D341Med (cell line): ENCODE measurements at regions not wholly inside any gene's neighbourhood (a gene's known extent, or its start where the extent isn't known, plus 50 kb on each side); places are given as distances from the start of the nearest gene placed in this dataset.

Experiments
- DNase-seq: peaks from one replicate; pipeline ENCODE4 v3.0.0; 2012; ENCODE audit warnings: low spot score

DNA sequence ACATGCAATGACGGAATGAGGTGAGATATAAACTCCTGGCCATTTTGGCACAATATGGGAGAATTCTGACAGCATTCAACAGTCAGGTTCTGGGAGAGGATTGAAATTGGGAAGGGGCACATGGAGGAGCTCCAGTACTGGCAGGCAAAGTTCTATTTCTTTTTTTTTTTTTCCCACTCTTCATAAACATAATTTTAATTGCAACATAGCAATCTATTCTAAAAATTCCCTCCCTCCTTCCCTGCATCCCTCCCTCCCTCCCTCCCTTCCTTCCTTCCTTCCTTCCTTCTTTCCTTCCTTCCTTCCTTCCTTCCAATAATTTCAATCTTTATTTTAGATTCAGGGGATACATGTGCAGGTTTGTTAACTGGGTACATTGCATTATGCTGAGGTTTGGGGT, 93.2 kb downstream of the PTCSC3 start:
- DNase-seq, result no peak

DNA sequence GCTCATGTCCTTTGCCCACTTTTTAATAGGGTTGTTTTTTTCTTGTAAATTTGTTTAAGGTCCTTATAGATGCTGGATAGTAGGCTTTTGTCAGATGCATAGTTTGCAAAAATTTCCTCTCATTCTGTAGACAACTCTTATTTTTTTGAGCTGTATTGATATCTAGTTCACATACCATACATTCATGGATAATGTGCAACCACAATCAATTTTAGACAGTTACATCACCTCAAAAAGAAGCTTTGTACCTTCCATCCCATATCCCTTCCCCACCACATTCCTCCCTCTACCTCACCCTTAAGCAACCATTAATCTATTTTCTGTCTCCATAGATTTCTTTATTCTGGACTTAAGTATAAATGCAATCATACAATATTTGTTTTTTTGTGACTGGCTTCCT, 98.4 kb downstream of the PTCSC3 start:
- no peak for DNase-seq

DNA sequence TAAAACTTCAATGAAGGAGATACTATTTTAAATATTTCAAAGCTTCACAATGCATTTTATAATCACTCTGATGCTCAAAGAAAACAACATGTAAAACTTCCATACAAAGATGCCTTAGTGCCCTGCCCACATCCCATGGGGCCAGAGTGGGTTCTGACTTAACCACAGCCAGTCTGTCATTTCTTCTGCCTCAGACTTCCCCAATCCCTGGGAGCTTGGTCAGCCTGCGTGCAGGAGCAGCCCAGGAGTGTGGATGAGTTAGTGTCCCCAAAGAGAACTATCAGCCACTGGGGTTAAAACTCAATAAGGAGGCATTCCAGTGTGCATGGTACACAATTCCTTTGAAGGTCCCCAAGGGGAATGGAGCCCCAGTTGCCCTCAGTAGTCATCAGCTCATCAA, 100.3 kb downstream of the PTCSC3 start:
- DNase-seq, result no peak

DNA sequence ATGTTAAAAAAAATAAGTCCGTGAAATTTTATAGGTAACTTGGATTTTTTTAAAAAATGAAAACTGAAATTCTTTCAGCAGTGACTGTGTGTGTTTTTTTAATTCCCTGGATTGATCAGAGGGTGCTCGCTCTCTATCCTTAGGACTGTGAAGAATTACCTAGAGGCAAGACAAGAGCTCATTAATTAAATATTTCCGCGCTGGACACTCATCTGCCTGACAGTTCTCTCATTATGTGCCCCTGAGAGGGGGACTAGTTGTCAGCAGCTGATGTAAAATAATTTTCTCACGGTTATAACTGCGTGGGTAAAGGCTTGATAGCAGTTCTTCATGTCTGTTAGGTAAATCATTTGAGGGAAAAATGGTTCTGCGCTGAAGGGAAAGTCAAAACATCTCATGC, 101.3 kb downstream of the PTCSC3 start:
- DNase-seq, result no peak

DNA sequence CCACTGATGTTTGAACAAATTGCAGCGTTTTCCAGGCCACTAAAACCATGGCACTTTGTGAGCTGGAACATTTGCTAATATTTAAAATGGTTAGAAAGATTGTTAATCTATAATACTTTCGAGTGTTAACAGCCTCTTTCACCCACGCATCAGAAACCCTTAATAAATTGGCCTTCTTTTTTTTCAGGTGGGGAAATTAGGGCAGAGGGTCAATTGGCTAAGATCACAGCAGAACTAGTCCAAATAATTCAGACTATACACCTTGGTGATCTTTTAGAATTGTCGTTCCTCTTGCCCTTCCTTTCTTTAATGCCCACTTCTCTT, 105.8 kb downstream of the PTCSC3 start:
- DNase-seq, result no peak

DNA sequence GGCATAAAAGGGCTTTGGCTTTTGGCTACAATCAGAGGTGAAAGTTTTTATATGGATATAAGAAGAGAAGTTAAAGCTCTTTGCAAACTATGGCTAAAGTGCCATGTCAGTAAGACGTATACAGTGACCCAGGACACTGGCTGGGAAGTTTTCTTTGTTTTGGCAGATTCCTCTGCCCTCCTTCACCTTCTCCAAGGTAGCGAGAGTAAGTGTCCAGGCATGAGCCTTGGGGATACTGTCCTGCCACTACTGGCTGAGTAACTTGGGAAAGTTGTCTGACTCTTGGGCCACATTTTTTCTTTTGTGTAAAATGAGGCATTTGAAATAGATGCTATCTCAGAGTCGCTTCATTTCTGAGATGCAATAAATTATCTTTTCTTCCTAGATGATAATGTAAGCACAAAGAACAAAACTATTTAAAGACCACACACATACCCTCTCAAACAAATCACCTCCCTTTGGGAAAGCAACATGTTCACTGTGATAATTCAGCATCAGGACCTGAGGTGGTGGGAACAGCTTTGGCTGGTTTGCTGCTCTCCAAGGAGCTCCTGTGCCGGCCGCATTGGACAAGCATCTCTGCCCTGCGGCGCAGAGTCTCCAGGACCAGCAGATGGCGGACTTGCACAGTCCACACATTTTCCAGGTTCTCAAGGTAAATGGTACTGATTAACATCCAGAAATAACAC, 106.3 kb downstream of the PTCSC3 start:
- peak; percentile 81 for DNase-seq

DNA sequence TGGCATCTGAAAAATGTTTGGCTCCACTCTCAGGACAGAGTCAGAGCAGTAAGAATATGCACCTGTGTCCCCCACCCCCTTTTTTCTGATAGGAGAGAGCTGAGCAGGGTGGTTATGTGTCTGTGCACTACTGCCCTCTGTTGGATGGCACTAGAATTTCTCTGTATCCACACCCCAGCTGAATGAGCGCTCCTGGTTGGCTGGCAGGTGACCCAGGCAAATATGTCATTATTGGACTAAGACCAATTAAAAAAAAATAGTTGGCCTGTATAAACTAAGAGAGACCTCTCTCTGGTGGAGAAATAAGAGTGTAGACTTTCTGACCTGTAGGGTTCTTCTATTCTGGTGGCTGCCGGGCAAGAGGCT, 107.0 kb downstream of the PTCSC3 start:
- DNase-seq, result peak; percentile 82

DNA sequence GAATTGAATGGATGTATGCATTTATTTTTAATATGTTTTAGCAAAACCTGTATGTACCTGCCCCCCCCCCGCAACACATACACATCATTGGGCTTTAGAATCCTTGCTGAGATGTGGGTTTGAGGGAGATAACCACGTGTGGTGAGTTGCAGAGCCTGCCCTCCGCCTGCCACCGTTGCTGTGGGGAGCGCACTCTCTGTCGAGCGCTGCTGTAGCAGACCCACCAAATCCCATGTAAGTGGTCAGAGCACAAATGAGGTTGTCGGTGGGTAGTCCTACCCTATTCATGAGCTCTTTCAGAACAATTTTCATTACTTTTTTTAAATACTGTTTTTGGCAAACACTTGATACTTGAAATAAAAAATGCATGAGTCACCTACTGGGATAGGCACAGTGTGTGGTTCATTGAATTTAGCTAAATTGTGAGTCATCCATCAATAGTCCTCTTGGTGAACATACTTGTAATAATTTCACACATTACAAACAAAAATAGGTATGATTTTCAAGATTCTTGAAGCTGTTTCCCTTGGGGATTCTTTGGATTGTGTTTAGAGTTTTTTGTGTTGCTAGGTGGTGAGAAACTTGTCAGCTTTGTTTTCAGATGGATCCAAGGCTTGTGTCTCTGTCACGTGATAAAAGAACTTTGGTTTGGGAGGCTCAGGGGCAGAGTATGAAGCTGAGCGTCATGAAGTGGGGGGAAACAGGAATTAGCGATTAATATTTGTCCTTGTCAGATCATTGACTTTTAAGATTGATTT, 107.6 kb downstream of the PTCSC3 start:
- DNase-seq, result no peak

DNA sequence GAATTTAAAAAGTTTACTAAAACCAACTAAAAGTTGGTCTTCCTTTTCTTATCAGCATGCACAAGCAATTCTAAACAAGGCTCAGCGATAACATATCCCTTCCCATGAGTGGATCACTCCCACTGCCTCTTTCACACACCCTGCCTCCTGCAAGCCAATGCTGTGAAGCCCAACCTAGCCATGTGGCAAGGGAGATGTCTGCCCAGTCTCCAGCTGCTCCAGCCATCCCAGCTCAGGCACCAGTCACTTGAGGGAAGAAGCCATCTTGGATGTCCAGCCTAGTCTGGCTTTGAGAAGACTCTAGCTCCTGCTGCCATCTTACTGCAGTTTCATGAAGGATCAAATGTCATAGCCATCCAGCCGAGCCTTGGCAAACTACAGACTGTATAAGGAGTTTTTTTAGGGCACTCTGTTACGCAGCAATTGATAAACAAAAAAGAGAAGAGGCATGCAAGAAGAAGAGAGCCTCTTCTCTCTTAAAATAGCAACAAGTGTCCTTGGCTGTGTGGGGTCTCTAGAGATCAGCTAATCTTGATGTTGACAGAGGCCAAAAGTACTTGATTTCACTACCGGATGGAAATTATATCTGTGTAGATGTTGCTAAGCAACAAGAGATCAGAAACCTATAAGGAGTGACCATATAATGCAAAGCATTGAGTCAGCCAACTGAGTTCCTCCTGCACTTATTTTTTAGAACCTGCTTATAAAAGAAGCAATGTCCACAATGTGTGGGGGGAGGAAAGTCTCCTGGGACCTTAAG, 108.9 kb downstream of the PTCSC3 start:
- DNase-seq, result no peak

DNA sequence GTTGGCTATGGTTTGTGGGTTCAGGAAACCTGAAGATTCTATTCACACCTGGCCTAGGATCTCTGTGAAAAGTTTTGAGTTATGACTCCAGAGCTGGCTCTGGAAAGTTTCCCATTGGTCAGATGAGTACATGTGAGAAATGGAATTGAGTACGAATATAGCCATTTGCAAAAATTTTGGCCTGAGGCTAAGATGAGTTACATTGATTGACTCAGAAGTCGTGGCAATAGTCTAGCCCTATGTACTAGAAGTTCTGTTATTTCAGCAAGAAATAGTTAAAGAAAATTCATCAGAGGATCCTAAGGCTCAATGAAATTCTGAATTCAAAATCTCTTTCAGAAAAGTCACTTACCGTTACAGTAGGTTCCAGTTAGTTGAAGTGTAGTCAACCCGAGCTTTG, 109.9 kb downstream of the PTCSC3 start:
- no peak for DNase-seq

DNA sequence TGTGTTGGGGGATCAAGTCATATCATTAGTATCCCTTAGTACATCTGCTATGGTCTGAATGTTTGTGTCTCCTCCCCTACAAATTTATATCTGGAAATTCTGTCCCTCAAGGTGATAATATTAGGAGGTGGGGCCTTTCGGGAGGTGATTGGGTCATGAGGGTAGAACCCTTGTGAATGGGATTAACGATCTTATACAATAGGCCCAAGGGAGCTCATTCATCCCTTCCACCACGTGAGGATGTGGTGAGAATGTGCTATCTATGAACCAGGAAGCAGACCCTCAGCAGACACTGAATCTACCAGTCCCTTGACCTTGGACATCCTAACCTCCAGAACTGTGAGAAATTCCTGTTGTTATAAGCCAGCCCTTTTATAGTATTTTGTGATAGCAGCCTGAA, 110.7 kb downstream of the PTCSC3 start:
- no peak for DNase-seq

DNA sequence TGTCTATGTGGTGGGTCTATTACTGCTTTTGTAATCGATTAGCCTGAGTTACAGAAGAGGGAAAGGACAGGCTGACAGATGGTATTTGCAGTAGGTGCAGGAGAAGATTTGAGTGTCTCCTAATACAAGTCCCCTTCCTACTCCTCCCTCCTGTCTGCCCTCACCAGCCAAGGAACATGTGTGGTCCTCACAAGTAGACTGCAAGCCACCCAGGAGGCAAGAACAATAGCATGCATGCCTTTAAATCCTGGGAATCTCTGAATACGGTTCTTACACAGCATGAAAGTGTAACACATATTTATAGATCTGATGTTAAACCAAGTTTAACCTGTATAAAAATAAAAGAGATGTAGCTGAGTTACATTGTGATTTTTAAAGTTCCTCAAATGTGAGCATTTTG, 117.0 kb downstream of the PTCSC3 start:
- DNase-seq, result no peak

DNA sequence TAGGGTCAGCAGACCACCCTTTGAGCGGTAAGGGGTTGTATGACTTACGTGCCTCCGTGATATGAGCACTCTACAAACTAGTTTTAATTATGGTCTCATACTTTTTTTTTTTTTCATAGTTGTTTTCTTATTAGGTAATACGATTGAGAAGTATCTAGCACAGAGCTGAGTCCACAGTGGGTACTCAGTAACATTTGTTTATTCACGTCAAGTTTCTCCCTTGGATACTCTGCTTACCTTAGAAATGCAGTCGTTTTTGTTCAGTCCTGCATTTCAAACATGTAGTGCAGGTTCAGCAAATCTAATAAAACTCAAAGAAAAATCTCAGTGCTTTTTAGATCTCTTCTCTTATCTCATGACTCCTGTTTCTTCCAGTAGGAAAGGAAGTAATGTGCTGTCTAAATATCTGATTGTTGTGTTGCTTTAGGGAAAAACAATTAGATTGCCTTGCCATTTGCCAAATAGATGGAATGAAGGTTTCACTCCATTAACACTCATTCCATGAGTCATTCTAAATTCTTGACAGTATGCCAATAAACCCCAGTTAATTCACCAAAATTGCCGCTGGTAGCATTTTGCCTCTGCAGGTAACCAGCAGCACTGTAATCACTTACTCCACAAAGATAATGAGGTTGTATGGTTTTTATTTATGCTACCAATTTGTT, 118.9 kb downstream of the PTCSC3 start:
- no peak for DNase-seq

DNA sequence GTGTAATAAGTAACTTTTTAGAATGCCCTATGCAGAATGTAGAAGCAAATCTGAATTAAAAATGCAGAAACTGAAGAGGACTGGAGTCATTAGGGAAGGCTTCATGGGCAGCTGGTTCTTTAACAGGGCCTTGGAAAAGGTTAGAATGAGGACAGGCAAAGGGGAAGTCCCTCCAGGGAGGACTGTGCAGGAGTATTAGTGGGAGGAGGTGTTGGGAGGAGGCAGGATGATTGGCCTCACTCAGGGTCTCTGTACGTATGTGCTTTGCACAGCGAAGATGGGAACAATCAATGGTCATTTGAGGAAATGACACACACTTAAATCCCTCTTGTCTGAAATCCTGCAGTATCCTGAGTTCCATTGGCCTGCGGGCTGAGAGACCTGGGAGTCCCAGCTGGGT, 119.7 kb downstream of the PTCSC3 start:
- no peak for DNase-seq

DNA sequence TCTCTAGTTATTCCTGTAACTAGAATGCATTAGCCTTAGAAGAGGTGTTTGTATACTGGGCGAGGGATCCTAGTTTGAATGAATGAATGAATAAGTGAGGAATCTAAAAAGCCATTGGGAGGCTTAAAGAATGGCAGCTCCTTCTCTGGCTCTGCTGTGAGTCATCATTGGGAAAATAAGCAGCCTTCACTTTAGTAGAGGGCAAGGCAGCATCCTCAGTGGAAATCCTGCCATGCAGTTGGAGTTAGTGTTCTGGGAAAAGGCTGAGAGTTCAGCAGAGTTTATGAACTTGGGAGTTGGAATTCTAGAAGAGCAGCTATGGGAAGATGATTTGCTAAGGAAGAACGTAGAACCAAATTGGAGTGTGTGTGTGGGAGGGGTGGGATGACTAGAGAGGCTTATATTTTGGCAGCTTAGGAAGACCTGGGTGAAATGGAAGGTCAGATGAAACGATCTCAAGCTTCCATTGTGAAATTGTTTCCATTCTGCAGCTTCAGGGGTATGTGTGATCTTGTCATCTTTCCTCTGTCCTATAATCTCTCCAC, 120.8 kb downstream of the PTCSC3 start:
- no peak for DNase-seq

DNA sequence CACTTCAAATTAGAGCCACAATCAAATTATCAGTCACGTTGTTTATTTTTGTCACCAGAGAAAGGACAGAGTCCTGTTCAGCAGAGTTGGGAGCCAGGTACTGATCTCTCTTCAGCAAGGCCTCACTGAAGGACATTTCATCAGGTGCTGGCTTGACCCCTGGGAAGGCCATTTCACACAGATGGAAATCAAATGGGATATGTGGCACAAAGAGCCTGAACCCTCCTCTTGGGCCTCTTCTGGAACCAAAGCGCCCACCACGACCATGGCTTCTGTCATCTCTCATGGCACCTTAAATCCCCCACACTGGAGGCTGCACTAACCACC, 121.5 kb downstream of the PTCSC3 start:
- no peak for DNase-seq

DNA sequence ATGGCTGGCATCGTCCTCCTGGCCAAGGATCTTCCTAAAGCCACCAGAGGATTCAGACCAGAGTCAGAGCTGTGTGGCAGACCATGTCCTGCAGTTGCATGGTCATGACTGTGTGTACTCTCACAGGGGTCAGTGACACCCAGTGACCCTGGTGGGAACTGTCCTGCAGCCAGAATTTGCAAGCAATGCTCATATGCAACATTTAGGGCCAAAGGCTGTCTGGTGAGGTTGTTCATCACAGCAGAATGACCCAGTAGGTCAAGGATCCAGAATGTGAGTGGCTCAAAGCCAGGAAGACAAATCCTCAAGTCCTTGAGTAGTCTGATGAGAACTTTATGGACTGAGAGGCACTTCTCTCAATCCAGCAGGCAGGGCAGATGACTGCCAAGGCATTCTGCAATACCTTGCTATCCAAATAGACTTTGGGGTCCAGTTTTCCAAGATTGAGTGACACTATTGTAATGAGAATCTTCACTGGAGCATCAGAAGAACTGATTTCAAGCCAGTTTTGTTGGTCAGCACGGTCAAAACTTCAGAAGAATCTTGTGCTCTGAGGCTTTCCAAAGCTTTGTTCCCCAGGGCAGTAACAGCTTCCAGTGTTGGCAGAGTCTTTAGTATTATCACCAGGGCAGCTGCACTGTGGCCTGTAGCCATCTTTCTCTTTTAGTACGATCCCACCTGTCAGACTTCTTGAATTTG, 122.0 kb downstream of the PTCSC3 start:
- no peak for DNase-seq

DNA sequence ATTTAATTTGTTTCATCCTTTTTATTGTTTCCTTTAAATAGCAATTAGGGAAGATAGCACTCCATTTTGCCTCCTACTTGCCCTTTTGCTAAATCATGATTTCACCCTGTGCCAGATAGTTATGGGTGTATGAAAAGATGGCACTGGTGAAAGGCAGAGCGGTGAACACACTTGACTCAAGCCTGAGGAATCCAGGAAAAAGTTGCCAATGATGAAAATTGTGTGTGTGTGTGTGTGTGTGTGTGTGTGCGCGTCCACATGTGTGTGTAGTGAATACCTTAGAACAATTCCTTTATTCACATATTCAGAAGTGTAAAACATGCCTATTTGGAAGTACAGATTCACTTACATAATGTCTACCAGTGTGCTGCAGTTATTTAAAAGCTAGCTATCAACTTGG, 123.8 kb downstream of the PTCSC3 start:
- DNase-seq, result no peak

DNA sequence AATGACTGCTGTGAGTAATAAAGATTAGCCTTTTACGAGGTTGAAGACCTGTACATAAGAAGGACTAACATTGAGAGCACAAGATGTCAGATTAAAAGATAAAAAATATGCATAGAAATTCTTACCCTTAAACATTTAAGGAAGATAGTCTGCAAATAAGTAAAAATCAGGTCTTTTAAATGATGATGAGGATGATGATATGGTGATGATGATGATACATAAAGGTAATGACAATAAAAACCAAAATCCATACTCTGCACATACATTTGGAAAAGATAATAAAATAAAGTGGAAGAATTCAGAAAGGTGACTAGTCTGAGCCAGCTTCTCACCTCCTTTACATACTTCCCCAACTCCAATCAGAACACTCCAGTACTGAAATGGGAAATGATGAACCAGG, 124.5 kb downstream of the PTCSC3 start:
- DNase-seq, result no peak

DNA sequence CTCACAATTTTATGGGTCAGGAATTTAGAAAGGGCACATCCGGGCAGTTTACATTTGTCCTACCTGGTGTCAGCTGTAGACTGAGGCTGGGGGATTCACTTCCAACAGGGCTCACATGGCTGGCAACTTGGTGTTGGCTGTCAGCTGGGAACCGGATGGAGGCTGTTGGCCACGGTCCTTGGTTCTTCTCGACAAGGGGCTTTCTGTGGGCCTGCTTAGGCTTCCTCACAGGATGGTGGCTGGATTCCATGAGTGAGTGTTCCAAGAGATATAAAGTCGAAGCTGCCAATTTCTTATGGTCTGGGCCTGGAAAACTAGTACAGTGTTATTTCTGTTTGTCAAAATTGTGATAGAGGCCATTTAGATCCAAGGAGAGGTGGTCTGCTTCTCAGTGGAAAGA, 127.9 kb downstream of the PTCSC3 start:
- no peak for DNase-seq

DNA sequence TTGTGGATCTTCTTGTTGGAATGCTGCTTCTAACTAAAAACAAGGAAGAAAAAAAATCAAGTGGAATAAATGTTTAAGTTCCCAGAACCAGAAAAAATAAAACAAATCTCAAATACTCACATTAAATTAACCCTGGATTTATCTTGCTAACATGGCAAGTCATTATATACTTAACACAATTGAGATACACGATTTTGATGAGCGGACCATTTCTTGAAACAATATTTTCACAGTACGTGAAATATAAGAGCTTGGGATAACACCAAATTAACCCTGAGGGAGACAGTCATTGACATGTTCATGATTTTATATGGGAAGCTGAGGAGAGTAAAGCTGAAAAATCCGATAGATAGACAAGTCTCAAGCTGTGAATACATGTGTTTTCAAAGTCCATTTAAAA, 128.6 kb downstream of the PTCSC3 start:
- no peak for DNase-seq

DNA sequence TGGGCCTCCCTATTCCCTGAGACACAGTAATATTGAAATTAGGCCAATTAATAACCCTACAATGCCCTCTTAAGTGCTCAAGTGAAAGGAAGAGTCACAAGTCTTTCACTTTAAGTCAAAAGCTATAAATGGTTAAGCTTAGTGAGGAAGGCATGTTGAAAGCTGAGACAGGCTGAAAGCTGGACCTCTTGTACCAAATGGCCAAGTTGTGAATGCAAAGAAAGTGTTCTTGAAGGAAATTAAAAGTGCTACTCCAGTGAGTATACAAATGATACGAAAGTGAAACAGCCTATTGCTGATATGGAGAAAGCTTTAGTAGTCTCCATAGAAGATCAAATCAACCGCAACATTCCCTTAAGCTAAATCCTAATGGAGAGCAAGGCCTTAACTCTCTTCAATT, 140.8 kb downstream of the PTCSC3 start:
- no peak for DNase-seq
